Activated CD8-positive, alpha-beta T cell treated with anti-CD3 and anti-CD28 coated beads for 36 hours (primary cell): ENCODE measurements at regions not wholly inside any gene's neighbourhood (a gene's known extent, or its start where the extent isn't known, plus 50 kb on each side); places are given as distances from the start of the nearest gene placed in this dataset.

ENCODE experiments used
- ATAC-seq: fragments of 200-7000 bp; cut with Tn5 transposase; one replicate; pipeline ENCODE4 v1.10.0; 2021; ENCODE audit warnings: mild to moderate bottlenecking, moderate library complexity
- CTCF ChIA-PET: fragments of 350-600 bp; sonication (Branson Sonifier 250); formaldehyde crosslinking; loops from one replicate; lab custom pipeline; 2021; ENCODE audit warnings: antibody characterized with exemption; lab: Charles Lee
- POLR2A ChIA-PET: fragments of 350-600 bp; sonication (Branson Sonifier 250); formaldehyde crosslinking; loops from one replicate; lab custom pipeline; 2021; ENCODE audit warnings: antibody characterized with exemption; lab: Charles Lee
- DNase-seq: peaks from one replicate; pipeline ENCODE4 v3.0.0-alpha.2; 2020
- H3K27ac Mint-ChIP-seq: one replicate; pipeline ENCODE4 v1.8.0; 2021; ENCODE audit warnings: mild to moderate bottlenecking, mixed read lengths
- H3K27me3 Mint-ChIP-seq: one replicate; pipeline ENCODE4 v1.8.0; 2021; ENCODE audit warnings: mixed read lengths
- H3K36me3 Mint-ChIP-seq: one replicate; pipeline ENCODE4 v1.8.0; 2021; ENCODE audit warnings: low read depth, mixed read lengths
- H3K4me1 Mint-ChIP-seq: one replicate; pipeline ENCODE4 v1.8.0; 2021; ENCODE audit warnings: low read depth, mixed read lengths
- H3K4me3 Mint-ChIP-seq: one replicate; pipeline ENCODE4 v1.8.0; 2021; ENCODE audit warnings: mild to moderate bottlenecking, moderate library complexity, mixed read lengths
- H3K9me3 Mint-ChIP-seq: one replicate; pipeline ENCODE4 v1.8.0; 2021; ENCODE audit warnings: mixed read lengths
- CTCF ChIP-seq: fragments of 200-600 bp; IDR thresholded peaks from one replicate; pipeline ENCODE4 v1.8.0; 2022; ENCODE audit warnings: antibody characterized with exemption, mild to moderate bottlenecking
- intact Hi-C: fragments of 100-400 bp; cut with micrococcal nuclease; formaldehyde crosslinking; loops from one replicate; pipeline ENCODE4 v1.10.0; 2022

GRCh38 chr2:21486445-21486844 lies 362.7 kb downstream of the TDRD15 start:
- no peak for ATAC-seq
- intact Hi-C loops = no loop called here
- no peak for DNase-seq
- H3K27ac Mint-ChIP-seq = no peak overlapping the region
- ChIA-PET CTCF (no interaction called here), POLR2A (no interaction called here)
- H3K36me3 Mint-ChIP-seq = no peaks in the 10 kb centered on the region
- no peak overlapping the region for H3K4me3 Mint-ChIP-seq
- no peaks in the 10 kb centered on the region for H3K4me1 Mint-ChIP-seq
- H3K9me3 Mint-ChIP-seq = no peaks in the 10 kb centered on the region
- H3K27me3 Mint-ChIP-seq = no peaks in the 10 kb centered on the region
- no peak for TF ChIP-seq CTCF

- ChIA-PET CTCF (no interaction called here), POLR2A (no interaction called here)
- DNase-seq (no peak), ATAC-seq (no peak)
- H3K9me3 Mint-ChIP-seq = no peaks in the 10 kb centered on the region
- no peaks in the 10 kb centered on the region for H3K4me1 Mint-ChIP-seq
- H3K27me3 Mint-ChIP-seq = no peaks in the 10 kb centered on the region
- no peak overlapping the region for H3K27ac Mint-ChIP-seq
- H3K4me3 Mint-ChIP-seq = no peak overlapping the region
- intact Hi-C loops = no loop called here
- no peak for TF ChIP-seq CTCF
- no peaks in the 10 kb centered on the region for H3K36me3 Mint-ChIP-seq
Measured at GRCh38 chr2:21489080-21489479, 365.3 kb downstream of the TDRD15 start.

GRCh38 chr2:21498016-21498415 lies 374.2 kb downstream of the TDRD15 start:
- no peak overlapping the region for H3K4me3 Mint-ChIP-seq
- H3K36me3 Mint-ChIP-seq = no peaks in the 10 kb centered on the region
- H3K9me3 Mint-ChIP-seq = peaks cover 7% of the 10 kb centered on the region
- no peak overlapping the region for H3K27ac Mint-ChIP-seq
- no peak for TF ChIP-seq CTCF
- intact Hi-C loops = no loop called here
- ATAC-seq = no peak
- DNase-seq = no peak
- ChIA-PET CTCF (no interaction called here), POLR2A (no interaction called here)
- no peaks in the 10 kb centered on the region for H3K27me3 Mint-ChIP-seq
- no peaks in the 10 kb centered on the region for H3K4me1 Mint-ChIP-seq

- no peak for TF ChIP-seq CTCF
- ATAC-seq (no peak), DNase-seq (no peak)
- ChIA-PET POLR2A (no interaction called here), CTCF (no interaction called here)
- Mint-ChIP-seq H3K36me3 (no peaks in the 10 kb centered on the region), H3K27ac (no peak overlapping the region), H3K27me3 (no peaks in the 10 kb centered on the region), H3K4me3 (no peak overlapping the region), H3K4me1 (no peaks in the 10 kb centered on the region), H3K9me3 (peaks cover 7% of the 10 kb centered on the region)
- intact Hi-C loops = no loop called here
Measured at GRCh38 chr2:21500401-21500945, 376.7 kb downstream of the TDRD15 start.

- POLR2A ChIA-PET = no interaction called here
- no peak overlapping the region for H3K27ac Mint-ChIP-seq
- no peaks in the 10 kb centered on the region for H3K36me3 Mint-ChIP-seq
- TF ChIP-seq CTCF = no peak
- no peak for ATAC-seq
- intact Hi-C loops = no loop called here
- H3K4me3 Mint-ChIP-seq = no peak overlapping the region
- DNase-seq = no peak
- CTCF ChIA-PET = no interaction called here
- H3K4me1 Mint-ChIP-seq = no peaks in the 10 kb centered on the region
- H3K9me3 Mint-ChIP-seq = peaks cover 5% of the 10 kb centered on the region
- no peaks in the 10 kb centered on the region for H3K27me3 Mint-ChIP-seq
Measured at GRCh38 chr2:21501376-21502027, 377.7 kb downstream of the TDRD15 start.
